Hematopoietic multipotent progenitor cell treated with erythropoietin and hydrocortisone succinate and interleukin-3 and kit ligand, for 4 days (in vitro differentiated cells): ENCODE measurements at regions not wholly inside any gene's neighbourhood (a gene's known extent, or its start where the extent isn't known, plus 50 kb on each side); places are given as distances from the start of the nearest gene placed in this dataset.
A peak's percentile ranks its signal among the peaks of the same experiment; 100 is the strongest.

Source experiments
- DNase-seq: peaks from one replicate; pipeline ENCODE4 v3.0.0-alpha.2; 2015

DNA sequence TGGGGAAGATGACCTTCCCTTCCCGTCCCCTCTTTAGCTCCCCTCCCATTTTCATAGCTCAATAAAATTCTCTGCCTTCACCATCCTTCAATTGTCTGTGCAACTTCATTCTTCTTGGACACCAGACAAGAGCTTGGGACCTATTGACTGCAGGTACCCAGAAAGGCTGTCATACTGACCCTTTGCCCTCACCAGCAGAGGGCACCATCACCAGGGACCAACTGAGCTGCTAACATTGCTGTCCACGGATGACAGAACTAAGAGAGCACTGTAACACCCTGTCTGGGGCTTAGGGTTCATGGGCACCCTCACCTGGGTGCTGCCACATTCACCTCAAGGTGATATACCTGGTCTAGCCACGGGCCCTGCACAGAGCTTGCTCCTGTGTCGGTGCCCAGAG is 141.3 kb upstream of the VCX3B start:
- DNase-seq: peak; percentile 2

DNA sequence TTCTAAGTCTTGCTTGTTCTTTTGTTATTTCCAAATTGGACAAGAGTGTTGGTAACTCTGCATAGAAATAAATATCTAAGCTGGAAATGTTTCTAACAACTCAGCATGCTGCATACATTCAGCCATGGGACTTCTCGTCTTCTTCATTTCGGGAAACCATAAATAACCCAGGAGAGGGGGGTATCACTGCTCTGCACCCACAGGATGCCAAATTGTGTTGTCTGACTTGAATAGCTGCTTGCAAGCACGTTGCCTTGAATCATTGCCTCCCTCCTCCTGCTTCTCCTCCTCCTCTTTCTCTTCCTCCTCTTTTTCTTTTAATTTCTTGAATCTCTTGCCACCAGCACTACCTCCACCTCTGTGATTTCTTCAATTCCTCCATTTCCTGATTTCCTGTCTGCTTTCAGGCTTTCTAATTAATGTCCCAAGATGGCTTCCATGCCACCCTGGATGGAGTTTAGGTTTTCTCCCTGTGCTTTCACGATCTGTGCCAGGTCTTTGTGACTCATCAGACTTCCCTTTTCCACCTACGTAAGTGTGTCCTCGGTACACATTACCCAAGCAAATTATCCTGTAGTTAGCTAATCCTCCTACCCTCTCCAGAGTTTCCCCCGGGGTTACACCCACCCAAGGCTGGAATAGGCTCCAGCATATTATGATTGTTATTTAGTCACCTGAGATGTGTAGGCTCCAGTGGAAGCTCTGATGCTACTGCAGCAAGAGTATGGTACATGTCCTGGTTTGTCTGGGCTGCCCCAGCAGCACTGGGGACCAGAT is 122.6 kb upstream of the VCX3B start:
- DNase-seq: no peak

DNA sequence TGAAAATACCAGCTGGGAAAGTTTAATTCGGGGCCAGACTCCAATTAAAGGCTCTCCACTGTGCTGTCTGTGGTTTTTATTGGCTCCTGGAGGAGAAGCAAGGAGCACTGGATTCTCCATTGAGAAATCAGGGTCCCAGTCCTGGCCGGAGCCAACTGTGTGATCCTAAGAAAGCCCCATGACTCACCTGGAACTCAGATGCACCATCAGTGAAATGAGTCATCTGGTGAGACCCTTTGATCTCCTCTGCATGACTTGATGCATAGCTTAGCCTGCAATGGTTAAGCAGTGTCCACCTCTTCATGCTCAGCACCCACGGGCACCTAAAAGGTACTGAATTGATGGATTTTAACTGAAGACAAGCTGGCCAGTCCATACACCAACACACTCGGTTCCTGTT is 119.2 kb upstream of the VCX3B start:
- DNase-seq: no peak

DNA sequence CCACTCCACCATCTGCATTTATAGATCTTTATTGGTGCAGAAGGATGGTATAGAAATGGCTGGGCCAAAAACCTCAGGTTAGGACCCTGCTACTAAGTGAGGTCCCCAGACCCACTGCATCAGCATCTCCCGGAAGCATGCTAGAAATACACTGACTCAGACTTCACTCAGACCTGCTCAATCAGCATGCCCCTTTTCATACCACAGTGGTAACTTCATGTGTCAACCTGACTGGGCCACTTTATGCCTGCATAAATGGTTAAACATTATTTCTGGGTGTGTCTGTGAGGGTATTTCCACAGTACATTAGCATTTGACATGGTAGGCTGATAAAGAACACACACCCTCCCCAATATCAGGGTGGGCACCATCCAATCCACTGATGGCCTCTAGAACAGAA is 118.6 kb upstream of the VCX3B start:
- no peak for DNase-seq

DNA sequence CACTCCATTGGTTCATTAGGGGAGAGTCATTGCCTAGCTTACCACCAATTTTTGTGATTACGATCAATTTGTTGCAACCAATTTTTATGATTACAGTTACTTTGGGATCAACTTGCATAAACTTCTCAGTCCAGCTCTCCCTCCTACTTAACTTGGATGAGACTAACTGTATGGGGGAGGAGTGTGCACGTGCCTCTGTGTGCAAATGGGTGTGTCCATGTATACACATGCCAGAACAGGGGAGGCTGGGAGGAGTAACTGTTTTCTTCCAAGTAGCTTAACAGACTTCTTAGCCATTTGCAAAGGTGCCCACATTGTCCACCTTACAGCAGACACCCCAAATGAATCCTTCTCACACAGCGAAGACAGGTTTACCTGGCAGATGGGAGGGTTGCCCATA is 117.7 kb upstream of the VCX3B start:
- no peak for DNase-seq

DNA sequence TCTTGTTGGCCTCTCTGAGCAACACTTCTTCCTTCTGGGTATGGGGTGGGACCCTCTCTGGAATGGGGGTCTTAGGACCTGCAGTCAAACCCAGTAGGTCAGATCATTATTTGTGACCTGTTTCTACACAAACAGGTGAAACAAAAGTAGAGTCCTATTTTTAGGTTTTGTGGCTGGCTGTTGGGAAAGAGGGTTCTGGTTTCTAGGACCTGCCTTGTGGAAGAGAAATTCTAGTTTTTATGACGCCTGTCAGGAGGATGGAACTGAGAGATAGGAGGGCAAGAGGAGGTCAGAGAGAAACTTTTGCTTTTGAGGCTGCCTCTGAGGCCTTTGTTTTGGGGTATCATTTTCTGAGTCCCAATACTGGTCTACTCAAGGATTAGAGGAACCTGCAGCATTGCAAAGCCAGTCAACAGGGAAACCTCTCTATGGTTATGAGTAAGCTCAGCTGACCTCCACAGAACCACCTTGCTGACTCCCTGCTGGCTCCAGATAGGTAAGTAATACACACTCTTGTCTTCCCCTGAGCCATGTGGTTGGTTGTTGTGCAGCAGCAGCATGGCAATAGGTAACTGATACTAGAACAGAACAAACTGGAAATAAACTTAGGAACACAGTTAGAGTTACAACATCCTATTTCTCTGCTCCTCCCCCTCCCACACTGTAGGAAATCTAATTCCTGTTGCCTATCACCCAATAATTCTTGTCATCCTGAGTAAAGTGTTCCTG is 114.7 kb upstream of the VCX3B start:
- no peak for DNase-seq

DNA sequence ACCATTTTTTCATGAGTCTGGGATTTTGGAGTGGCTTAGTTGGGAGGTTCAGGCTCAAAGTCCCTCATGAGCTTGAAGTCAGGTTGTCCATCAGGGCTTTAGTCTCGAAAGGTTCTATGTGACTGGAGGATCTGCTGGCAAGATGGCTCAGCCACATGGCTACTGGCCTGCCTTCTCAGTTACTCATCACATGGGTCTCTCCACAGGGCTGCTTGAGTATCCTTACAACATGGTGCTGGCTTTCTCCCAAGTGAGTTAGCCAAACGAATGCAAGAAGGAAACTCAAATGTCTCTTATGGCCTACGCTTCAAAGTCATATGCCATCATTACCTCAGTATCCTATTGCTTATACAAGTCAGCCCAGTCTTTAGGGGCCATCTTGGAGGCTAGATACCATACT is 106.3 kb upstream of the VCX3B start:
- no peak for DNase-seq

DNA sequence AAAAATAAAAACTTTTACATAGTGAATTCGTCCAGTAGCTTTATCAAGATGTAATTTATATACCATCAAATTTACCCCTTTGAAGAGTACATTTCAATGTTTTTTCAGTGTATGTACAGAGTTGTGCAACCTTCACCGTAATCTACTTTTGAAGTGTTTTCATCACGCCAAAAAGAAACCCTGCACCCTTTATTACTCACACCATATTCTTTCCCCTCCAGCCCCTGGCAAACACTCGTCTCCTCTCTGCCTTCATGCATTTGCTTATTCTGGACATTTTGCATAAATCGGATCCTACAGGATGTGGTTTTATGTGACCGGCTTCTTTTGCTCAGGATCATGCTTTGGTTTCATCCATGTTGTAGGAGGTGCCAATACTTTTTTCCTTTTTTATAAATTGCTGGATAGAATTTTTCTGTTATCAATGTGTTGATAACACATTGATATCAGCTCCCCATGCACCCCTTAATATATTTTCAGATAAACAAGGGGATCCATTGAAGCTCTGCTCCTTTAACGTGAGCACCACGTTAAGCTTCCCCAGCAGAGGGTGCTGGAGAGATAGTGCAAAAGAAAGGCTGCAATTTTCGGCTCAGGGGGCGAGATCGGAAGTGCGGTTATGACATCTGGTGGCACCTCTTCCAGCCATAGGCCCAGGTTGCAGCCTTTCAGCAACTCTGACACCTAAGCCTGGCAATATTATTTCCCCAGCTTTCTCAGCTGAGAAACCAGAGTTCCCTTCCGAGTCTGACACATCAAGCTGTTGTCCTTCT is 100.1 kb upstream of the VCX3B start:
- DNase-seq: peak; percentile 61

DNA sequence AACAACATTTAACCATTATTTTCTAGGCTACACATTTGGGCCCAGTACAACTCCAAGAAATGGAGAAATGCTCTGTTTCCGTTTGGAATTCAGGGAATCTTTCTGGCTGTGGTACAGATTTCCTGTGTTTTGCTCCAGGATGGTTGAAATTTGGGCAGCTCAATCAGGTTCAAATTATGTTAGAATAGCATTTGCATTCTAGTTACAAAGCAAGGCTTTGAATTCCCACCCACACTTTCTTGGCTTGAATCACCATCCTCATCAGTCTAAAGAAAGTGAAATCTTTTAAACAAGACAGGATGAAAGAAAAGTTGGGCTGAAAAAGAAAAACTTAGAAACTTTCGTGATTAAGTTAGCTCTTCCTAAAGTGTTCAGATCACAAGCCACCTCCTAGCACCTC is 98.1 kb upstream of the VCX3B start:
- DNase-seq: no peak

DNA sequence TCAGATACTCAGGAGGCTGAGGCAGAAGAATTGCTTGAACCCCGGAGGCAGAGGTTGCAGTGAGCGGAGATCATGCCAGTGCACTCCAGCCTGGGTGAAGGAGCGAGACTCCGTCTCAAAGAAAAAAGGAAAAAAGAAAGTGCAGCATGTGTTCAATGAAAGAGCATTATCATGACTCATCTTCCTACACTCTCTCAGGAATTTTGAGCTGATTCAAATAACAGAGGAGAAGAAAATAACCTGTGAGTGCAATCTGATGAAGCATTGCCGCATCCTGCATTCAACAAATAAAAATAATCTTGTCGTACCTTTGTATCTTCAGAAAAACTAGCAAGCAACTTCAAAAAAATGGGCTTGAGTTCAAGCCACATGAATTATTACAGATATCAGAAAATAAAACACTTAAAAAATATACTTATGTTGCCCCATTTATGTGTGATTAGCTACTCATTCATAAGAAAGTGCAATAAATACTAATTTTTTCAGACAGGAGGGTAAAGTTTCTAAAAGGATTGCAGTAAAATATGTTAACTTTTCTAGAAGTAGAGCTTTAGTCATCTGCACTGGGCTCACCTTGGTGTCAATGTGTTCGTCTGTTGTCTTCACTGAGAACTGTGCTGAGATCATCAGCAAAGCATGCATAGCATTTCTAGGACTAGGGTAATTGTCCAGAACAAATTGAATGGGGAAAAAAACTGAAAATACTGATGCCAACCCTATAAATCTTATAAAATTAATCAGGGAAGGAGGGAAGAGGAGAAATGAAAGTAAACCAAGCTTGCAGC is 90.4 kb upstream of the VCX3B start:
- DNase-seq: no peak

DNA sequence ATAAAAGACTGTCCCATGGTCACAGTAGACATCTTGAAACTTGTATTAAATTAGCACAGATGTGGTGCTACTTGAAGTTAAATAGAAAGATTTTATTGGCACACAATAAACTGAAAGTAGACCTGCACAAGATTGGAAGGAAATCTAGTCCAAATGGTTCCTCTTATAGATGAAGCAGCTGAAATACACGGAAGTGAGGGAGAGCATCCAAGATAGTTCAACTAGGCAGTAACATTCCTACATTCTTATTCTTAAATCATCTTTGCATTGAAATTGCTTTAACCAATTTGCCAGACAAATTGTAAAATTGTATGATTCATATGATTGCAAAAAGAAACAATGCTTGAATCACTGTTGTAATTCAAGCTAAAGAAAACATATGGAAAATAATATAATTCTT is 87.6 kb upstream of the VCX3B start:
- no peak for DNase-seq

DNA sequence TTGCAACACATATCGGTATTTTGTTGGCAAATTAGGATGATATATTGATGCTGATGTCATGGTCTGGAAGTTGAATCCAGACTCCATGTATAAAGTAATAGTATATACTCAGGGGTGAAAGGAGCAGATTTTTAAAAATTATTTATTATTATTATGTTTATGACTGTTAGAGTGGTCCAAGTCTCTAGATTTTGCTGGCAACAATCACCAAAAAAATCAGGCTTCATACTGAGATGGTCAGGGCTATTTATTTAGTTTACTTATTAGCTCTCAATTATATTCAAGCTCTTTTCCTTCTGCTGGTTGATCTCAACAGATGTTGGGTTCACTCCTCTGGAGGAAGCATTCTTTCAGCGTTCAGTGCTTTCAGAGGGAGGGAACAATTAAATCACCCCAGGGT is 73.9 kb upstream of the VCX3B start:
- DNase-seq: no peak

DNA sequence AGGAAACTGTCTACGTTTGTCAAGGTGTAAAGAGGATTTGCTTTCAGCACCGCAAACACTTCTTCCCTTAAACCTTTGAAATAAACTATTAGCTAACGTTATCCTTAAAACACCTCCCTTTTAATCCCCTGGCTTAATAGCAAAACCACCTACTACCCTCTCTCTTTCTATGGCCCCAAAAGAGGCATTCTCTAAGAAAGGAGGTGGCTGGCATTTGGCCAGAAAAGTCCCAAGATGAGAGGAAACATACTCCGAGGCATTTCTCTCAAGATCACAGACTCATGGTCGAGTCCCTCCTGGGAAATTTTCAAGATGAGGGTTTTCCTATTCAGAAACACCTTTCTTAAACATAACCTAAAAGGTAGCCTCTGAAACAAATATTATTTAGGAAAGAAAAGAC is 60.6 kb upstream of the VCX3B start:
- no peak for DNase-seq

DNA sequence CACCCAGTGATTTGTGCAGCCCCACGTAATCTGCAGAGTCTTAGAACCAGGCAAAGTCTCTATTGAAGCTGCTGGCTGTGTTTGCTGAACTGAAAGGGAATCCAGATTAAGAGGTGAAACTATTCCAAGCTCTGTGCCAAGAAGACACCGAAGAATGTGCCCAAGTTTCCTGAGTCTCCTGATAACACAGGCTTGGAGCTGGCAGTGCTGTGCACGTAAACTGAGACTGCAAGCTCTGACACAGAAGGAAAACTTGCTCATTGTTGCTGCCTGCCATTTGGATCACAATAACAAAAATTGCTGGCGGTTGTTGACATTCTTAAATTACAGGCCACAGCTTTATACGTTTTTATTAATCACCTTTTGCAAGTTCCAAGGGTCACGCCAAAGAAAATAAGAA is 60.2 kb upstream of the VCX3B start:
- no peak for DNase-seq

DNA sequence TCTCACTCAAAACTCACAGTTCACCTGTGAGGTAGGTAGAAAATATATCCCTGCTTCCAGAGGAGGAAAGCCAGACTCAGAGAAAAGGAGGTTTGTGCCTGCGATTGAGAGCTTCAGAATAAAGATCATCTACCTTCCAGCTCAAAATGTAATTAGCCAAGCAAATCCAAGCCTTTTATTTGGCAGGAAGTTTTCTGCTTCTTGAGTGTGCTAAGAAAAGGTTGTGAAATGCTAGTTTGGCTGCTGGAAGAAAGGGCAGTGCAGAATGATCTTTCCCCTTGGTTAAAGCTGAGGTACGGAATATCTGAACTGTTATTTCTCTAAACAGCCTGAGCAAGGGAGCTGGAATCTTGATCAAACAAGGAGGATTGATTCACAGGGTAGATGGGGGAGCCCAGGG is 59.7 kb upstream of the VCX3B start:
- no peak for DNase-seq

DNA sequence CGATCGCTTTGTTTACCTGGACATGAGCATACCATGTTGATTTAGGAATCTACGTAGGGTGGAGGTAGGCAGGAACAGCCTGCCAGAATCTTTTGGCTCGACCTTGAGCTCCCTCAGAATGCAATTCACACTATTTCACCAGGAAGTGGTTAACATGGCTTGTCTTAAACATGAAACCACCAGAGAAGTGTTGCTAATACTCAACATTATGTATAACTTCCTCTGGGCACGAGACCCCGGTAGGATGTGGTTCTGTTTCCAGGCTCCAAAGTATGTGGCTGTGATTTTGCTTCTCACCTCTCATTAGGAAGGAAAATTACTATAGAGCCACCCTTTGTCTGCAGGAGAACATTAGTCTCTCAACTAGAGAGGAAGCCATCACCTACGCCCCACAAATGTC is 59.0 kb upstream of the VCX3B start:
- DNase-seq: peak; percentile 1

DNA sequence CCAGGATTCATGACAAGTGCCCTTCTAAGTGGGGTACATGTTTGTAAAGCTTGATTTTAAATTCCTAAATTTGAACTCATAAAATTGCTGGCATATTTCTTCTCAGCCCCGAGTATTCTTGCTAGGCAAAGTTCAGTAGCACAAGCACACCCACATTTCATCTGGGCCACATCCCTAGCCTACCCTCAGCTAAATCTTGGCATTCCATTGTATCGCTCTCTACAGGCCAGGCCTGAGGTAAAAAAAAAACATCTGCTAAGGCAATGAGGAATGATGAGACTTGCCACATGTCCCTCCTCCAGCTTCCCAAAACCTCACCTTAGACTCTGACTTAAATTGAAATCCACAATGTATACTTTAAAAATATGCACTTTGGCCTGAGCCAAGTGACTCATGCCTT is 51.4 kb upstream of the VCX3B start:
- no peak for DNase-seq
